HepG2 (cell line): ENCODE measurements at regions not wholly inside any gene's neighbourhood (a gene's known extent, or its start where the extent isn't known, plus 50 kb on each side); places are given as distances from the start of the nearest gene placed in this dataset.

Experiments used
- CTCF ChIP-seq: sonication (generic); formaldehyde crosslinking; IDR thresholded peaks from 2 replicates; pipeline ENCODE4 v1.5.0; 2020; ENCODE audit warnings: mild to moderate bottlenecking, missing genetic modification reagents, moderate library complexity
- EP300 ChIP-seq, 3 experiments: sonication (generic) in 1 of 3; formaldehyde crosslinking in 1 of 3; IDR thresholded peaks; 2 replicates each; pipeline versions ENCODE4 v1.5.1 to v1.6.1; 2011 to 2020; ENCODE audit warnings: low read depth in 2 of 3, low read length in 2 of 3, borderline replicate concordance in 1 of 3, improper control_type of control experiment in 1 of 3, mild to moderate bottlenecking in 1 of 3, missing genetic modification reagents in 1 of 3, moderate library complexity in 1 of 3
- HCFC1 ChIP-seq: fragments of 150-350 bp; IDR thresholded peaks from 2 replicates; pipeline ENCODE4 v1.6.1; 2014; ENCODE audit warnings: low read depth, low read length
- MXD3 ChIP-seq: IDR thresholded peaks from 2 replicates; pipeline ENCODE4 v1.6.1; 2016; ENCODE audit warnings: mild to moderate bottlenecking, missing biosample characterization, missing genetic modification reagents
- PRPF4 ChIP-seq: fragments of 200-400 bp; formaldehyde crosslinking; IDR thresholded peaks from 2 replicates; pipeline ENCODE4 v1.6.1; 2016; ENCODE audit warnings: low read length, low read depth; ENCODE audit not compliant: poor library complexity, severe bottlenecking
- RAD51 ChIP-seq: fragments of 450-650 bp; IDR thresholded peaks from 2 replicates; pipeline ENCODE4 v1.6.1; 2016; ENCODE audit warnings: borderline replicate concordance
- REST ChIP-seq, 2 experiments: IDR thresholded peaks; 2 replicates each; pipeline ENCODE4 v1.6.1; 2011 to 2012; ENCODE audit warnings: low read length in 2 of 2, borderline replicate concordance in 1 of 2, low read depth in 1 of 2, mild to moderate bottlenecking in 1 of 2, moderate library complexity in 1 of 2
- SMARCE1 ChIP-seq: fragments of 450-650 bp; IDR thresholded peaks from 2 replicates; pipeline ENCODE4 v1.6.1; 2017; ENCODE audit warnings: borderline replicate concordance
- SUZ12 ChIP-seq: fragments of 150-350 bp; IDR thresholded peaks from 2 replicates; pipeline ENCODE4 v1.6.1; 2014; ENCODE audit warnings: low read depth, low read length
- TFAP4 ChIP-seq: sonication (generic); IDR thresholded peaks from 2 replicates; pipeline ENCODE4 v1.6.1; 2016; ENCODE audit warnings: low read depth, borderline replicate concordance
- UBTF ChIP-seq: sonication (generic); formaldehyde crosslinking; IDR thresholded peaks from 2 replicates; pipeline ENCODE4 v1.4.0; 2020; ENCODE audit warnings: mild to moderate bottlenecking, missing genetic modification reagents
- ZMYM4 ChIP-seq: sonication (generic); formaldehyde crosslinking; IDR thresholded peaks from 2 replicates; pipeline ENCODE4 v1.8.1; 2023; ENCODE audit warnings: mild to moderate bottlenecking, missing genetic modification reagents
- ZNF546 ChIP-seq: sonication (generic); formaldehyde crosslinking; conservative IDR thresholded peaks from 2 replicates; pipeline ENCODE4 v1.8.1; 2023; ENCODE audit warnings: mild to moderate bottlenecking, missing genetic modification reagents

GRCh38 chr10:21311426-21311825 lies 214.1 kb downstream of the SKIDA1 start:
- TF ChIP-seq EP300 (IDR thresholded peaks at IDR 0.05; ENCODE audit: low read depth in 2 of 2, low read length in 2 of 2) (no peak), EP300 (CRISPR knock-in tag; IDR thresholded peaks at IDR 0.05; ENCODE audit: borderline replicate concordance) (no peak), CTCF (CRISPR knock-in tag) (no peak), HCFC1 (no peak), ZMYM4 (no peak), ZNF546 (CRISPR knock-in tag) (no peak), SUZ12 (no peak), SMARCE1 (no peak), UBTF (CRISPR knock-in tag) (no peak), RAD51 (no peak), TFAP4 (no peak), PRPF4 (no peak), MXD3 (CRISPR knock-in tag) (no peak), REST (IDR thresholded peaks at IDR 0.05; ENCODE audit: borderline replicate concordance in 1 of 2, low read depth in 1 of 2, low read length in 2 of 2) (no peak)
